ENCODE measurements at regions not wholly inside any gene's neighbourhood (a gene's known extent, or its start where the extent isn't known, plus 50 kb on each side); places are given as distances from the start of the nearest gene placed in this dataset.

- TF ChIP-seq CTCF (IDR thresholded peaks at IDR 0.05) (no peak), ZFX (IDR thresholded peaks at IDR 0.05; ENCODE audit: borderline replicate concordance) (no peak)
These were observed 120.8 kb downstream of the LMO4 start for GRCh38 chr1:87449348-87449963.
